ENCODE measurements at regions not wholly inside any gene's neighbourhood (a gene's known extent, or its start where the extent isn't known, plus 50 kb on each side); places are given as distances from the start of the nearest gene placed in this dataset.

GRCh38 chr20:24332956-24333355 is 136.5 kb upstream of the SYNDIG1 start:
- DNase-seq, result no peak

DNA sequence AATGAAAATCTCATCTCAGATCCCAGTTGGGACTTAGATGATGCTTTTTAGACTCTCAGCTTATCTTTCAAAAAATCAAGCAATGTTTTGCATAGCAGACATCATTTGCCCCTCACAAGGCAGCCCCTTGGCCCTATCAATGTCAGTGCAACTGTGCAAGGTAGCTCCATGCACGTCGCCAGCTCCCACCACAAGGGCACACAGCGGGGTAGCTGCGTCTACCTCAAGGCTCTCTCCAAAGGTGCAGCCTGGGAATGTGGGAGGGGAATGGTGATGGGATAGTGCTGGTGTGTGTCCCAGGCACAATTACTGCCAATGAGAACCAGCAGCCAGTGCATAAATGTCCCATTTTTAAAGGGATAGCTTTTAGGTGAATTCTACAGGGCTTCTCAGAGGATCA is 137.5 kb upstream of the SYNDIG1 start:
- no peak for DNase-seq

DNA sequence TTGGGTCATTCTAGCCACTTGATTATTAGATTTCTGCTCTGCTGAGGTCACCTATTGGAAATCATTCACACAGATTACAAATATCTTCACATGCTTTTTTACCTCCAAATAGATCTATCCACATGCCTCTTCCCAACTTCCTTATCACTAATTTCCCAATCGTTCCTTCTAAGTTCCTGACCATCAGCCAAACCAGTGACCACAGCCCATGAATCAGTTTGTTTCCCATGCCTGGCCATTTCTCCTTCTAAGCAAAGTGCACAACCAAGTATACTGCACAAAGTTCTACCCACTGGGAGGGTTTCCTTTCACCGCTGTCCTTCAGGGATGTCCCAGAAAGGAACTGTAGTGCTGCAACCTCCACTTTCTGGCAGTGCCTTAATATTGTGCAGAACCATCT is 140.5 kb upstream of the SYNDIG1 start:
- no peak for DNase-seq

DNA sequence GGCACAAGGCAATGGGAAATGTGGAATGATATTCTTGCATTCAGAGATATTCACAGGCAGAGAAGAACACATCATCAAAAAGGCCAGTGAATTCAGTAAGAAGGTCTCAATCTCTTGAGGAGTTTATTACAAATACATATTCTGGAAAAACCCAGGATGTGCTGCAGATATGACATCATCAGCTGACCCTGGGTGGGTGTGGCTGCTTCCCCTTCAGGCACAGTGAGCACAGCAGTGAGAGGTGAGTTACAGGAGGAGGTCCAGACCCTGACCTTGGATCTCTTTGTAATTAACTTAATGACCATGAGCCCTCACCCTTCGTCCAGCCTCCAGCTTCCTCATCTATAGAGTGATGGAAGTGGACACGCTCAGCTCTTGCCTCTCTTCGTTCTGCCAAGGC is 147.5 kb upstream of the SYNDIG1 start:
- no peak for DNase-seq

- DNase-seq, result no peak
Observed at GRCh38 chr20:24318569-24319352, 150.7 kb upstream of the SYNDIG1 start.

DNA sequence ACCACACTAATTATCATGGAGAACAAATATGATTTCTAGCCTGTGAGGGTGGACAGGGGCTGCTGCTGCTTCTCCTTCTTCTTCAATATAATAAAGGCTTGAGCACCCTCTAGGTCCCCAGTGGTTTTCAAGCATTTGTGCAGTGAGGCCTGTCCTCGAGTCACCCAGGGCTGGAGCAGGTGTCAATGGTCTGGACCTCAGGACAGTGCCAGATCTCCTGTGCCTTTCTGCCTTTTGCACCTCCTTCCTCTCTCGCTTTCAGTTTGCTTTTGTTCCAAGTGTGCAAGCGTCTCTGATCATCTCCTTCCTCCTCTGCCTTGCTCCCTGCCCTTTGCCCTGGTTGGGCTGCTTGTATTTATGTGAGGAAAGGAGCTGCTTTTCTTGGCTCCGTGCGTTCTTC is 152.2 kb upstream of the SYNDIG1 start:
- no peak for DNase-seq

DNA sequence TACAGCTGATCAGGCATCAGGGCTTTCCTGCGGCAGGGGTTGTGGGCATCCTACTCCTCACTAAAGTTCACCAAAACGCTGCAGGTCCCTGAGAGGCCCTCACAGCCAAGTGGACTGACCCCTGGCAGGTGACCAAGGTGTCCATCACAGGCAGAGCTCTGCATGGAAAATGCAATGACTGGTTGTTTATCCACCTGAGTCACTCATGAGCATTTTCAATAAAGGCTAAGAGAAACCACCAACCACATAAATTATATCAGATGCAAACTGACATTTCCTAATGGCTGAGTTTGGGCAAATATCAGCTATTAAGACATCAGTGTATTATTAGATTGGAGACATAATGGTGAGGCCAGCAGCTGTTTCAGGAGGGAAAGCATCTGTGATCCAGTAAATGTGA is 152.7 kb upstream of the SYNDIG1 start:
- DNase-seq, result no peak

DNA sequence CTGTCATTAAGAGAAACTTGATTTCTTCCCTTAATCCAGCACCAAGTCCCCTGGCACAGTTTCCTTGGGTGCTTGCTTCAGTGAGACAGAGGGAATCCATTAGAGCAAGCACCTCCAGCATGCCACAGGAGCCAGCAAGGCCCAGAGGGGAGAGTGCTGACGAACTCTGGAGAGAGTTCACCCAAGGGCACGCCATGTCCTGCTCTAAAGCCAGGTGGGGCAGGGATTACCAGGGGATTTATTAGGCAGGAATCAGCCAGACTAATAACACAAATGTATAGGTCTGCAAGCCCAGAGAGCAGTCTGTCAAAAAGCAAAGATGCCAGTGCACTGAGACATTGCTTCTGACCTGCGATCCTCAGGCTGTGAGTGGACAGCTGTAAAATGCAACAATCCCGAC is 155.4 kb upstream of the SYNDIG1 start:
- DNase-seq, result no peak

GRCh38 chr20:24309596-24309995 is 159.8 kb upstream of the SYNDIG1 start:
- peak; percentile 40 for DNase-seq

- DNase-seq, result no peak
Observed at GRCh38 chr20:24305371-24305770, 164.1 kb upstream of the SYNDIG1 start.

- no peak for DNase-seq
Observed at GRCh38 chr20:24304291-24304690, 165.1 kb upstream of the SYNDIG1 start.

DNA sequence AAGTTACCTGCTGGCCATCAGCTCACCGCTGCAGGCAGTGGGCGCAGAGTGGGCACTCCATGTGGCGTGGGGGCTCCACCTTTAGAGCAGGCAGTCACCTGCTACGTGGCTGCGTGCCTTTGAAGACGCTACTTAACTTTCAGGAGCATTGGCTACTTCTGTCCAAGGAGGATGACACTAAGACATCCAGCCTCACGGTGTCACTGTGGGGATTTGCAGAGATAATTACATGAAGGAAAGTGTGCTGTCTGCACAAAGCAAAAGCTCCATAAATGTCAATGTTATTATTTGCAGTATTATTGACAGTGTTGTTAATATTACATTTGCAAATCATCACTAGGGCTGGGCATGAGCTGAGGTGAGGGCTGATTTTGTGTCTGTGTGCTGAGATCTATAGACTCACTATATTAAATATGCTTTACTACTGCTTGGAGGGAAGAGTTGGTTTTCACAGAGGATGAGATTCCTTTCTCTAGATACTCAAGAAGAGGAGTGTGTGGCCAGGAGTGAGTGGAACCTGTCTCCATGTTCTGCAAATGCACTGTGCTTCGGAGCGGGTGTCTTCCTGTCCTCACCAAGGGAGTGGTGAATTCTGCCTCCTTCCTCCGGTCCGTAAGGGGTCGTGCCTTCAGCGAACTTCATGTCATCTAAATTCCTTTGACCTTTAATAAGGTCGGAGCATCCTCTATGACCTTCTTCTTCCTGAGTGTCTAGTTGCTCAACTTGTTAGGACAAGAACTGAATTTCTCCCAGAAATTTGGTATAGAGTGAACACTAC is 165.8 kb upstream of the SYNDIG1 start:
- no peak for DNase-seq

GRCh38 chr20:24297993-24298392 is 171.4 kb upstream of the SYNDIG1 start:
- DNase-seq, result no peak

- no peak for DNase-seq
Observed at GRCh38 chr20:24296477-24297261, 172.8 kb upstream of the SYNDIG1 start.

- no peak for DNase-seq
Observed at GRCh38 chr20:24291014-24291413, 178.4 kb upstream of the SYNDIG1 start.

DNA sequence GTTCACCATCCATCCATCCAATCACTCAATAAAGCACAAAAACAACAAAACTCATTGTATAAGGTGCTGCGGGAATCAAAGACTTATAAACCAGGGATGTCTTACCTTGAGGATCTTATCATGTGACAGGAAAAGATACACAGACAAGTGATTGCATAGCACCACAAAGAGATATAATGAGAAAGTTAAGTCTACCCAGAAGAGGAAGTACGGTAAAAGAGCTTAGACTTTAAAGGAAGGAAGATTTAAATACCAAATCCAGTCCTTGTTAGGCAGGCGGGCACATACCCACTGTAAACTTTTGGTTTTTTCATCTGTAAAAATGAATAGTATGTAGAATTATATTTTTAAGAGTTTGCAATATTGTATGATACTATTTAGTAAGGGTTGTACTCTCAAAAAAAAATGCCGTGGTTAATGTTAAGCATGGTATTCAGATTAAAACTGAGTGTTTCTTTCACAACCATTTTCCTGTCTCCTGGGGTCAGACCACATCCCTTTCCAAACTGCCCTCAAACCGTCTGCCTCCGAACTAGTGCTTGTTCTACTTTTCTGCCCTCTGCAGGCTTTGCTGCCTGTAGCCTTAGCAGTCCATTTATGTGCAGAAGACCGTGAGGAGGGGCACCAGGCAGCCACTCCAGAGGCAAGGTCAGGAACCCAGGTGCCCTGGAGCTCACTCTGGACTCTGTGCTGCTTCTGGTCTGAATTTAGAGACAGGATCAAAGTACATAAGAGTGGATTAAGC is 179.5 kb upstream of the SYNDIG1 start:
- DNase-seq, result no peak

- no peak for DNase-seq
Observed at GRCh38 chr20:24283186-24283585, 186.2 kb upstream of the SYNDIG1 start.

DNA sequence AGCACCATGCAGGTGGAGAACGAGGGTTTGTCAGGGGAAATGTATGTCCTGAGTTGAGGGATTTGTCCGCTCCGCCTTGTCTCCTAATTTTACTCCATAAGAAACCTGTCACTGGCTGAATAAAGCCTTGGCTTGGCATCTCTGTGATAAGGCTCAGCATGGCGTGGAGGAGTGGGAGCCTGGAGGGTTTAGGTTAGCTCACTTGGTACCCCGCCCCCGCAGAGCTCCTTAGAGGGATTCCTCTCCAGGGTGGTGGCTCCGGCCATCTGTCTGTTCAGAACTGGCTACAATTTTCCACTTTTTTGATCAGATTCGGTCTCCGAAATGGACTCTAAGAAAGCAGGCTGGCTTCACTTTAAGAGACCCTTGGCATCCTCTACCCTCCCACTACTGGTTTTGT is 192.2 kb upstream of the SYNDIG1 start:
- no peak for DNase-seq

GRCh38 chr20:24275946-24276705 is 193.3 kb upstream of the SYNDIG1 start:
- peak; percentile 5 for DNase-seq

GRCh38 chr20:24273251-24273650 is 196.2 kb upstream of the SYNDIG1 start:
- no peak for DNase-seq

GRCh38 chr20:24261351-24261750 is 208.1 kb upstream of the SYNDIG1 start:
- DNase-seq, result no peak

GRCh38 chr20:24257171-24257570 is 212.3 kb upstream of the SYNDIG1 start:
- DNase-seq, result no peak
